ENCODE measurements at regions not wholly inside any gene's neighbourhood (a gene's known extent, or its start where the extent isn't known, plus 50 kb on each side); places are given as distances from the start of the nearest gene placed in this dataset.

DNA sequence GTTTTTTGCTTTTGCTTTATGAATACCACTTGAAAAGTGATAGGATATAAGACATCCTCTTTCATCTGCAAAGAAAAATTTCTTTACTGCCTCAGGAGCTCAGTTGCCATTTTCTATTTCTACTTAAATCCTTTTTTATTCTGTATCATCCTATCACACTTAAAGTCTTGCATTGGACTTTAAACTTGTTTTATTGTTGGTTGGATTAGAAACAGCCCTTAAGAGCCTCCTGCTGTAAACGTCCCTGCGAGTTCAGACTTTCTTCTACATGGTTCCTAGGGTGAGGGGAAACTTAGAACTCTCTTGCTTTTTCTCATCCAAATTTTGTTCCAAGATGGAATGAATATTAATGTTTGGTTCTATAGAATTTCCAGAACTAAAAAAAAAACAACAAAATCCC is 234.3 kb downstream of the JRKL start:
- intact Hi-C loops (cut with DNase I): no loop called here
- Histone ChIP-seq H3K36me3 (no peaks in the 10 kb centered on the region), H3K4me3 (no peak overlapping the region), H3K27ac (no peak overlapping the region), H3K27me3 (ENCODE audit: low read depth) (no peaks in the 10 kb centered on the region), H3K4me1 (no peaks in the 10 kb centered on the region), H3K9me3 (no peaks in the 10 kb centered on the region)
- ATAC-seq: no peak
- TF ChIP-seq CTCF (IDR thresholded peaks at IDR 0.05): no peak
- DNase-seq: no peak

DNA sequence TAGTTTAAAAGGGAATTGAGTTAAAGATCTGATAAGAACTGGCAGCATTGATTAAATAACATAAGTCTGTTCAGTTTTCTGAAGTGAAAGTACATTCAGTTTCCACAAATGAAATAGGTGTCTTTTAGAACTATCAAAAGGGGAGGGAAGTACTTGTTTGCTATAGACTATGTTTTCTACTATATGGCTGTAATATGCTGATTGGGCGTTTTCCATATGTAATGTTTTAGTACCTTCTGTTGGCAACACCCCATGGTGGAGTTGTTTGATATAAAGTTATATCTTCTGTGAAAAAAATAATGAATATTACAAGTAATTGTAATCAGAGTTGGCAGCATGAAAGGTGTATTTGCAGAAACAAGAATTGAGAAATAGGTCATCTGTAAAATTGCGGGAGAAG is 237.6 kb downstream of the JRKL start:
- Histone ChIP-seq H3K4me3 (no peak overlapping the region), H3K27me3 (ENCODE audit: low read depth) (no peaks in the 10 kb centered on the region), H3K36me3 (no peaks in the 10 kb centered on the region), H3K9me3 (no peaks in the 10 kb centered on the region), H3K4me1 (no peaks in the 10 kb centered on the region), H3K27ac (no peak overlapping the region)
- ATAC-seq (no peak), DNase-seq (no peak)
- no peak for TF ChIP-seq CTCF (IDR thresholded peaks at IDR 0.05)
- intact Hi-C loops (cut with DNase I): no loop called here

GRCh38 chr11:96635655-96636054 is 245.8 kb downstream of the JRKL start:
- DNase-seq (no peak), ATAC-seq (no peak)
- H3K9me3 ChIP-seq: no peaks in the 10 kb centered on the region
- no peaks in the 10 kb centered on the region for H3K4me1 ChIP-seq
- intact Hi-C loops (cut with DNase I): no loop called here
- H3K27ac ChIP-seq: no peak overlapping the region
- H3K36me3 ChIP-seq: no peaks in the 10 kb centered on the region
- no peak overlapping the region for H3K4me3 ChIP-seq
- no peaks in the 10 kb centered on the region for H3K27me3 ChIP-seq (ENCODE audit: low read depth)
- TF ChIP-seq CTCF (IDR thresholded peaks at IDR 0.05): no peak

GRCh38 chr11:96641261-96641660 is 251.4 kb downstream of the JRKL start:
- DNase-seq: no peak
- no peak for ATAC-seq
- no peak for TF ChIP-seq CTCF (IDR thresholded peaks at IDR 0.05)
- intact Hi-C loops (cut with DNase I): no loop called here
- Histone ChIP-seq H3K27me3 (ENCODE audit: low read depth) (no peaks in the 10 kb centered on the region), H3K36me3 (no peaks in the 10 kb centered on the region), H3K4me3 (no peak overlapping the region), H3K4me1 (no peaks in the 10 kb centered on the region), H3K27ac (no peak overlapping the region), H3K9me3 (no peaks in the 10 kb centered on the region)

- no peak for TF ChIP-seq CTCF (IDR thresholded peaks at IDR 0.05)
- Histone ChIP-seq H3K4me1 (no peaks in the 10 kb centered on the region), H3K4me3 (no peak overlapping the region), H3K27me3 (ENCODE audit: low read depth) (no peaks in the 10 kb centered on the region), H3K36me3 (no peaks in the 10 kb centered on the region), H3K27ac (no peak overlapping the region), H3K9me3 (no peaks in the 10 kb centered on the region)
- ATAC-seq (no peak), DNase-seq (no peak)
- intact Hi-C loops (cut with DNase I): no loop called here
Measured at GRCh38 chr11:96642583-96642982, 252.8 kb downstream of the JRKL start.

- Histone ChIP-seq H3K27me3 (ENCODE audit: low read depth) (no peaks in the 10 kb centered on the region), H3K9me3 (no peaks in the 10 kb centered on the region), H3K4me1 (no peaks in the 10 kb centered on the region), H3K27ac (no peak overlapping the region), H3K36me3 (no peaks in the 10 kb centered on the region), H3K4me3 (no peak overlapping the region)
- no peak for TF ChIP-seq CTCF (IDR thresholded peaks at IDR 0.05)
- ATAC-seq (no peak), DNase-seq (no peak)
- intact Hi-C loops (cut with DNase I): no loop called here
Measured at GRCh38 chr11:96643173-96643572, 253.4 kb downstream of the JRKL start.
